ENCODE measurements at regions not wholly inside any gene's neighbourhood (a gene's known extent, or its start where the extent isn't known, plus 50 kb on each side); places are given as distances from the start of the nearest gene placed in this dataset.

- no peak overlapping the region for H3K4me3 ChIP-seq (ENCODE audit: low read depth, low read length)
- no peak for DNase-seq (ENCODE audit: low read depth)
- TF ChIP-seq, protein P1, sequence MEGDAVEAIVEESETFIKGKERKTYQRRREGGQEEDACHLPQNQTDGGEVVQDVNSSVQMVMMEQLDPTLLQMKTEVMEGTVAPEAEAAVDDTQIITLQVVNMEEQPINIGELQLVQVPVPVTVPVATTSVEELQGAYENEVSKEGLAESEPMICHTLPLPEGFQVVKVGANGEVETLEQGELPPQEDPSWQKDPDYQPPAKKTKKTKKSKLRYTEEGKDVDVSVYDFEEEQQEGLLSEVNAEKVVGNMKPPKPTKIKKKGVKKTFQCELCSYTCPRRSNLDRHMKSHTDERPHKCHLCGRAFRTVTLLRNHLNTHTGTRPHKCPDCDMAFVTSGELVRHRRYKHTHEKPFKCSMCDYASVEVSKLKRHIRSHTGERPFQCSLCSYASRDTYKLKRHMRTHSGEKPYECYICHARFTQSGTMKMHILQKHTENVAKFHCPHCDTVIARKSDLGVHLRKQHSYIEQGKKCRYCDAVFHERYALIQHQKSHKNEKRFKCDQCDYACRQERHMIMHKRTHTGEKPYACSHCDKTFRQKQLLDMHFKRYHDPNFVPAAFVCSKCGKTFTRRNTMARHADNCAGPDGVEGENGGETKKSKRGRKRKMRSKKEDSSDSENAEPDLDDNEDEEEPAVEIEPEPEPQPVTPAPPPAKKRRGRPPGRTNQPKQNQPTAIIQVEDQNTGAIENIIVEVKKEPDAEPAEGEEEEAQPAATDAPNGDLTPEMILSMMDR (IDR thresholded peaks at IDR 0.05; ENCODE audit: insufficient read depth, low read depth, low read length, missing control alignments) = no peak
Measured at GRCh38 chr10:129329385-129330055, 137.5 kb upstream of the MGMT start.

GRCh38 chr10:129330211-129330610 is 136.8 kb upstream of the MGMT start:
- TF ChIP-seq, protein P1 (IDR thresholded peaks at IDR 0.05; ENCODE audit: insufficient read depth, low read depth, low read length, missing control alignments) = no peak
- no peak for DNase-seq (ENCODE audit: low read depth)

DNA sequence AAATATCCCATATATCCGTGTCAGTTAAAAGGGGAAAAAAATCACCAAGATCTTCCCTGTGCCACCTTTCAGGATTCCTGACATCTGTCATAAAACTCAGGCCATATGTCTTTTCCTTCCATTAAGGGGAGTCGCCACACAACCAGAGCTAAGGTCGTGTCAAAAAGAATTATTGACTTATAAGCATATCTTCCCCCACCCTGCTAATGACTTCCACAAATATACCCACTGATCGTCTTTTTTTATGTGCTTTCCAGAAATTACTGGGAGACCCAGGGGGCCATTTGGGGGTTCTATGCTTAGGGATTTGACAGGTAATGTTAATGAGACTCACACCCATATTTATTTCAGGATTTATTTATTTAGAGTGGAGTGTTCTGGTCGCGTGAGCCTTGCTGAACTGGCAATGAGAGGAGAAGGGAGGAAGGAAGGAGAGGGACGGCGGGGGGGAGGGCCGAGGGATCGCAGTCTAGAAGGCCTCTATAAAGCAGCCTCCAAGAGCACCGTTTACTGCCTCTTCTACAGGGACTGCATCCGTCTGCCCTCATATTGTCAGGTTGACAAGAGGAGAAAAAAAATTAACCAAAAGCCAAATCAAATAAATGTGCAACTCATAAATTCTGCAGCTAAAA is 135.7 kb upstream of the MGMT start:
- TF ChIP-seq, protein P1 (IDR thresholded peaks at IDR 0.05; ENCODE audit: insufficient read depth, low read depth, low read length, missing control alignments) = no peak
- no peak for DNase-seq (ENCODE audit: low read depth)

More at GRCh38 chr10:129330211-129330610, 136.8 kb upstream of the MGMT start:
- H3K4me3 ChIP-seq (ENCODE audit: low read depth, low read length) = no peak overlapping the region

DNA sequence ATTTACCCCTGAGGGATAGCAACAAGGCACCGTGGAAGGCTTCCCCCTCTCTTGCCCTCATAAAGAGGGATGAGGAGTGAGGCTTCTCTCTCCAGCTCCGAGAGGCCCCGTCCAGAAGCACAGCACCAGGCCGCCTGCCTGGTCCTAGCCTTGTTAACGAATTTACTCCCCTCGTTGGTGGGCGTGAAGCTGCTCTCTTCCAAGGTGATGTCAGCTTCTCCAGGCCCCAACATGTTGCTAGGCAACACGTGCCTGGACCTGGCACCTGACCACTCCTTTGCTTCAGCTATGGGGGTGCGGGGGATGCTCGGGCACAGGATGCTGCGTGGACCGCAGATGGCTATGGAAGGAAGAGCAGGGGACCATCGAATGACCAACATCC is 135.2 kb upstream of the MGMT start:
- no peak overlapping the region for H3K4me3 ChIP-seq (ENCODE audit: low read depth, low read length)
- TF ChIP-seq, protein P1 (IDR thresholded peaks at IDR 0.05; ENCODE audit: insufficient read depth, low read depth, low read length, missing control alignments) = no peak
- no peak for DNase-seq (ENCODE audit: low read depth)

More for the DNA sequence above, 135.7 kb upstream of the MGMT start:
- H3K4me3 ChIP-seq (ENCODE audit: low read depth, low read length) = no peak overlapping the region

DNA sequence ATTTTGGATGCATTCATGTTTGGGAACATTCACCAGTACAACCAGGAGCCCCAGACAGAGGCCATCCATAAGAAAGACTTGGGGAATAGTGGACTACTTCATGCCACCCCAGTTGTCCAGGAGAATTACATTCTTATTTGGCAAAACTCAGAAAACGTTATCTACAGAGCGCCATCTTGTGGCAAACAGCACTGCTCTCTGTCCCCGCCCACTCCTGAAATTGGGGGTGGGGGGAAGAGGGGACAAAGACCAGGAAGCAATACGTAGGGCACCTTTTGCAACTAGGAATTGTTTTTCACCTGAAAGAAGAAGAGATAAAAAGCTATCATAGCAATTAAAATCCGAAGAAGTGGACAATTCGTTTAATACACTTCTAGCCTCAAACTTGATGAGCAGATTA is 134.6 kb upstream of the MGMT start:
- peak; percentile 3 for DNase-seq (ENCODE audit: low read depth)
- TF ChIP-seq, protein P1 (IDR thresholded peaks at IDR 0.05; ENCODE audit: insufficient read depth, low read depth, low read length, missing control alignments) = peak; percentile 40
- H3K4me3 ChIP-seq (ENCODE audit: low read depth, low read length) = no peak overlapping the region

GRCh38 chr10:129333706-129334105 is 133.3 kb upstream of the MGMT start:
- DNase-seq (ENCODE audit: low read depth) = no peak
- TF ChIP-seq, protein P1 (IDR thresholded peaks at IDR 0.05; ENCODE audit: insufficient read depth, low read depth, low read length, missing control alignments) = no peak
- H3K4me3 ChIP-seq (ENCODE audit: low read depth, low read length) = no peak overlapping the region

All from GM12865 (cell line).